Neural progenitor cell (in vitro differentiated cells): ENCODE measurements at regions not wholly inside any gene's neighbourhood (a gene's known extent, or its start where the extent isn't known, plus 50 kb on each side); places are given as distances from the start of the nearest gene placed in this dataset.

Experiments used
- DNase-seq: peaks from one replicate; pipeline ENCODE4 v3.0.0-alpha.2; 2016; ENCODE audit warnings: low spot score
- H2AFZ ChIP-seq: fragments of 200-600 bp; sonication (generic); replicated peaks from 2 replicates; pipeline ENCODE4 v1.6.1; 2016; ENCODE audit warnings: antibody characterized with exemption
- H3F3A ChIP-seq: fragments of 200-600 bp; sonication (generic); 2 replicates; pipeline ENCODE4 v1.6.1; 2016; ENCODE audit warnings: antibody characterized with exemption, low read depth
- H3K27ac ChIP-seq: fragments of 200-600 bp; sonication (generic); 2 replicates; pipeline ENCODE4 v1.5.1; 2016; ENCODE audit warnings: mild to moderate bottlenecking
- H3K27me3 ChIP-seq: fragments of 200-600 bp; sonication (generic); 2 replicates; pipeline ENCODE4 v1.6.1; 2016; ENCODE audit warnings: mild to moderate bottlenecking, moderate library complexity
- H3K36me3 ChIP-seq: fragments of 200-600 bp; sonication (generic); 2 replicates; pipeline ENCODE4 v1.5.1; 2016
- H3K4me1 ChIP-seq: fragments of 200-600 bp; sonication (generic); 2 replicates; pipeline ENCODE4 v1.6.1; 2016; ENCODE audit warnings: mixed run types
- H3K4me2 ChIP-seq: fragments of 200-600 bp; sonication (generic); 2 replicates; pipeline ENCODE4 v1.6.1; 2016
- H3K4me3 ChIP-seq: fragments of 200-600 bp; sonication (generic); 2 replicates; pipeline ENCODE4 v1.5.1; 2016
- H3K79me2 ChIP-seq: fragments of 200-600 bp; sonication (generic); 2 replicates; pipeline ENCODE4 v1.6.1; 2016; ENCODE audit warnings: low read depth
- H3K9ac ChIP-seq: fragments of 200-600 bp; sonication (generic); 2 replicates; pipeline ENCODE4 v1.6.1; 2016
- H3K9me3 ChIP-seq: fragments of 200-600 bp; sonication (generic); 2 replicates; pipeline ENCODE4 v1.5.1; 2016; ENCODE audit warnings: low read depth
- H4K20me1 ChIP-seq: fragments of 200-600 bp; sonication (generic); 2 replicates; pipeline ENCODE4 v1.6.1; 2016; ENCODE audit warnings: low read depth
- H3K27ac Mint-ChIP-seq: 3 replicates; pipeline ENCODE4 v1.8.0; 2021; ENCODE audit warnings: mixed read lengths
- H3K27me3 Mint-ChIP-seq: 2 replicates; pipeline ENCODE4 v1.8.0; 2022; ENCODE audit warnings: low read depth, mild to moderate bottlenecking, inconsistent platforms, moderate library complexity, mixed read lengths; ENCODE audit not compliant: insufficient read depth
- H3K36me3 Mint-ChIP-seq: 3 replicates; pipeline ENCODE4 v1.8.0; 2021; ENCODE audit warnings: mixed read lengths
- H3K4me1 Mint-ChIP-seq: 3 replicates; pipeline ENCODE4 v1.8.0; 2021; ENCODE audit warnings: mixed read lengths
- H3K4me3 Mint-ChIP-seq: 3 replicates; pipeline ENCODE4 v1.8.0; 2021; ENCODE audit warnings: mild to moderate bottlenecking, moderate library complexity, mixed read lengths
- H3K9me3 Mint-ChIP-seq: 3 replicates; pipeline ENCODE4 v1.8.0; 2020; ENCODE audit warnings: mixed read lengths
- EZH2 ChIP-seq: fragments of 200-600 bp; sonication (generic); IDR thresholded peaks from 2 replicates; pipeline ENCODE4 v1.6.1; 2017; ENCODE audit warnings: antibody characterized with exemption, mild to moderate bottlenecking, moderate library complexity
- EZH2phosphoT487 ChIP-seq: fragments of 200-600 bp; sonication (generic); IDR thresholded peaks from 2 replicates; pipeline ENCODE4 v1.6.1; 2017; ENCODE audit warnings: antibody characterized with exemption
- TF ChIP-seq, protein P1 (sequence below): fragments of 200-600 bp; sonication (generic); IDR thresholded peaks from 2 replicates; pipeline ENCODE4 v1.5.1; 2017; ENCODE audit warnings: antibody characterized with exemption, mild to moderate bottlenecking

- Histone ChIP-seq H2AFZ (no peak overlapping the region), H3K27ac (no peak overlapping the region), H3K4me2 (no peak overlapping the region), H3K79me2 (no peaks in the 10 kb centered on the region), H3K27me3 (no peaks in the 10 kb centered on the region), H3K9ac (no peak overlapping the region), H3K4me3 (no peak overlapping the region), H4K20me1 (no peaks in the 10 kb centered on the region), H3K4me1 (no peaks in the 10 kb centered on the region), H3K9me3 (no peaks in the 10 kb centered on the region), H3K36me3 (no peaks in the 10 kb centered on the region), H3F3A (no peaks in the 10 kb centered on the region)
- H3K9me3 Mint-ChIP-seq: no peaks in the 10 kb centered on the region
- DNase-seq: no peak
- no peak overlapping the region for H3K4me3 Mint-ChIP-seq
- H3K27ac Mint-ChIP-seq: no peak overlapping the region
- no peaks in the 10 kb centered on the region for H3K36me3 Mint-ChIP-seq
- H3K4me1 Mint-ChIP-seq: peaks cover 2% of the 10 kb centered on the region
- H3K27me3 Mint-ChIP-seq: peaks cover 4% of the 10 kb centered on the region
- no peak for TF ChIP-seq EZH2
- TF ChIP-seq EZH2phosphoT487: no peak
- TF ChIP-seq, protein P1, sequence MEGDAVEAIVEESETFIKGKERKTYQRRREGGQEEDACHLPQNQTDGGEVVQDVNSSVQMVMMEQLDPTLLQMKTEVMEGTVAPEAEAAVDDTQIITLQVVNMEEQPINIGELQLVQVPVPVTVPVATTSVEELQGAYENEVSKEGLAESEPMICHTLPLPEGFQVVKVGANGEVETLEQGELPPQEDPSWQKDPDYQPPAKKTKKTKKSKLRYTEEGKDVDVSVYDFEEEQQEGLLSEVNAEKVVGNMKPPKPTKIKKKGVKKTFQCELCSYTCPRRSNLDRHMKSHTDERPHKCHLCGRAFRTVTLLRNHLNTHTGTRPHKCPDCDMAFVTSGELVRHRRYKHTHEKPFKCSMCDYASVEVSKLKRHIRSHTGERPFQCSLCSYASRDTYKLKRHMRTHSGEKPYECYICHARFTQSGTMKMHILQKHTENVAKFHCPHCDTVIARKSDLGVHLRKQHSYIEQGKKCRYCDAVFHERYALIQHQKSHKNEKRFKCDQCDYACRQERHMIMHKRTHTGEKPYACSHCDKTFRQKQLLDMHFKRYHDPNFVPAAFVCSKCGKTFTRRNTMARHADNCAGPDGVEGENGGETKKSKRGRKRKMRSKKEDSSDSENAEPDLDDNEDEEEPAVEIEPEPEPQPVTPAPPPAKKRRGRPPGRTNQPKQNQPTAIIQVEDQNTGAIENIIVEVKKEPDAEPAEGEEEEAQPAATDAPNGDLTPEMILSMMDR: no peak
Measured at GRCh38 chr20:6654513-6655252, 112.8 kb upstream of the BMP2 start.

- H4K20me1 ChIP-seq: no peaks in the 10 kb centered on the region
- H3K27ac Mint-ChIP-seq: no peak overlapping the region
- H3K9ac ChIP-seq: no peak overlapping the region
- H3K36me3 ChIP-seq: no peaks in the 10 kb centered on the region
- no peak overlapping the region for H3K4me3 Mint-ChIP-seq
- TF ChIP-seq EZH2phosphoT487: no peak
- TF ChIP-seq, protein P1: no peak
- no peaks in the 10 kb centered on the region for H3K79me2 ChIP-seq
- no peak for DNase-seq
- no peaks in the 10 kb centered on the region for H3K36me3 Mint-ChIP-seq
- peaks cover 8% of the 10 kb centered on the region for H3K27me3 Mint-ChIP-seq
- no peak overlapping the region for H3K4me3 ChIP-seq
- H3F3A ChIP-seq: no peaks in the 10 kb centered on the region
- H3K27ac ChIP-seq: no peak overlapping the region
- no peaks in the 10 kb centered on the region for H3K9me3 ChIP-seq
- no peak overlapping the region for H3K4me2 ChIP-seq
- no peaks in the 10 kb centered on the region for H3K4me1 ChIP-seq
- H2AFZ ChIP-seq: no peak overlapping the region
- H3K27me3 ChIP-seq: no peaks in the 10 kb centered on the region
- no peaks in the 10 kb centered on the region for H3K9me3 Mint-ChIP-seq
- no peaks in the 10 kb centered on the region for H3K4me1 Mint-ChIP-seq
Measured at GRCh38 chr20:6651561-6651960, 115.9 kb upstream of the BMP2 start.

DNA sequence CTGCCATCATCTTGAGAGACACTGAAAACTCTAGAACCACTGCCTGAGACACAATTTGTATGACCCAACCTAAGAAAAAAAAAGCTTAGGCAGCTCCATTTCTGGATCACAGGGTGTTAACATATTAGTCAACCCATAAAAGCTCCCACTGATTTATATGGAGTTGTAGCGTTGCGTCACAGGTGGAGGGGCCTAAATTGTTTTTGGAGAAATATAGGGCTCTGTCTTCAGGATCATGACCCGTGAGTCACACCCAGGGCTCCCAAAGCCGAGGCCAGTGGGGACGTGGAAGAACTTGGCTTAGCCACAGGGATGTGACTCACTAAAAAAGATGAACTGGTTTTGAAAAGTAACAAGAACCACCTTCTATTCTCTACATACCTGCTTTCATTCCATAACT lies 116.5 kb upstream of the BMP2 start:
- H3K4me1 Mint-ChIP-seq: no peaks in the 10 kb centered on the region
- peaks cover 8% of the 10 kb centered on the region for H3K27me3 Mint-ChIP-seq
- Histone ChIP-seq H3K36me3 (no peaks in the 10 kb centered on the region), H3K27me3 (no peaks in the 10 kb centered on the region), H3K9me3 (no peaks in the 10 kb centered on the region), H3K4me1 (no peaks in the 10 kb centered on the region), H3K27ac (no peak overlapping the region), H4K20me1 (no peaks in the 10 kb centered on the region), H3K9ac (no peak overlapping the region), H3K4me2 (no peak overlapping the region), H2AFZ (no peak overlapping the region), H3K4me3 (no peak overlapping the region), H3F3A (no peaks in the 10 kb centered on the region), H3K79me2 (no peaks in the 10 kb centered on the region)
- no peaks in the 10 kb centered on the region for H3K9me3 Mint-ChIP-seq
- no peaks in the 10 kb centered on the region for H3K36me3 Mint-ChIP-seq
- H3K27ac Mint-ChIP-seq: no peak overlapping the region
- DNase-seq: no peak
- TF ChIP-seq EZH2phosphoT487 (no peak), EZH2 (no peak)
- TF ChIP-seq, protein P1: no peak
- H3K4me3 Mint-ChIP-seq: no peak overlapping the region
